ENCODE measurements at regions not wholly inside any gene's neighbourhood (a gene's known extent, or its start where the extent isn't known, plus 50 kb on each side); places are given as distances from the start of the nearest gene placed in this dataset.

DNA sequence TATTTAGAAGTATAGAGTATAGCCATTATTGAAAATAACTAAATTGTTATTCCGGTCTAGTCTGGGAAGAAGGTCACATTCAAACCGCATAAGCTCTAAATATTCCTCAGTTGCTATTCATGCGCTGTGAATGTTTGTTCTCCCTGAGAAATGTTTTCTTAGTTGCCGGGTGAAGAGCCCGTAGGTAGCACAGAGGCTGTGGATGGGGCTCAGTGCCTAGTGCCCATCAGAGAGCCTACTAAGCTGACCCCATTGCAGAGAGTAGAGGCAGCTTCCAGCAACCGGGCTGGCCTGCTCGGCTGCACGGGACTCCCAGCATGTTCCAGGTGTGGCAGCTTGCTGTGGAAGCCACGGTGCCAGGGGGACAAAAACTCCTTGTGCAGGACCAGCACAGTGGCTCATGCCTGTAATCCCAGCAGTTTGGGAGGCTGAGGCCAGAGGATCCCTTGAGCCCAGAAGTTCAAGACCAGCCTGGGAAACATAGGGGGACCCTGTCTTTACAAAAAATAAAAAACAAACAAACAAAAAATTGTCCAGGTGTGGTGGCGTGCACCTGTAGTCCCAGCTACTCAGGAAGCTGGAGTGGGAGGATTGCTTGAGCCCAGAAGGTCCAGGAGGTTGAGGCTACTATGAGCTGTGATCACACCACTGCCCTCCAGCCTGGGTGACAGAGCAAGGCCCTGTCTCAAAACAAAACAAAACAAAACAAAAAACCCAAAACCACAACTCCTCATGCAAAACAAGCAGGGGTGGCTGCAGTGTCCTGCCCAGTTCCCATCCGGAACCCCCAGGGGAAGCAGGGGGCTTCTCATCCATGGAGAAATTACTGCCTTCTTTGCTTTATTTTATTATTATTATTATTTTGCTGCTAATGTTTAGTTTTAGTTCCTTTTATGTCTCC lies 82.5 kb downstream of the KCTD15 start:
- H3K36me3 ChIP-seq (ENCODE audit: control insufficient read depth in 5 of 5, insufficient read depth in 5 of 5, low read length in 5 of 5), result no peaks in the 10 kb centered on the region
- H3K27me3 ChIP-seq (ENCODE audit: control insufficient read depth in 5 of 5, insufficient read depth in 4 of 5, low read length in 5 of 5), result peaks cover 0 to 7% (median 5%) of the 10 kb centered on the region in 5 donors
- H3K9me3 ChIP-seq (ENCODE audit: control insufficient read depth in 5 of 5, low read length in 5 of 5), result peaks cover 0 to 3% (median 0%) of the 10 kb centered on the region in 5 donors
- H3K27ac ChIP-seq (ENCODE audit: low read depth, low read length), result no peak overlapping the region
- no peak overlapping the region for H3K4me3 ChIP-seq (ENCODE audit: low read depth in 1 of 5, low read length in 5 of 5)
- peaks cover 0 to 21% (median 4%) of the 10 kb centered on the region in 5 donors for H3K4me1 ChIP-seq (ENCODE audit: control insufficient read depth in 5 of 5, insufficient read depth in 5 of 5, low read length in 5 of 5)
- H3K9ac ChIP-seq (ENCODE audit: low read length in 5 of 5), result no peak overlapping the region

DNA sequence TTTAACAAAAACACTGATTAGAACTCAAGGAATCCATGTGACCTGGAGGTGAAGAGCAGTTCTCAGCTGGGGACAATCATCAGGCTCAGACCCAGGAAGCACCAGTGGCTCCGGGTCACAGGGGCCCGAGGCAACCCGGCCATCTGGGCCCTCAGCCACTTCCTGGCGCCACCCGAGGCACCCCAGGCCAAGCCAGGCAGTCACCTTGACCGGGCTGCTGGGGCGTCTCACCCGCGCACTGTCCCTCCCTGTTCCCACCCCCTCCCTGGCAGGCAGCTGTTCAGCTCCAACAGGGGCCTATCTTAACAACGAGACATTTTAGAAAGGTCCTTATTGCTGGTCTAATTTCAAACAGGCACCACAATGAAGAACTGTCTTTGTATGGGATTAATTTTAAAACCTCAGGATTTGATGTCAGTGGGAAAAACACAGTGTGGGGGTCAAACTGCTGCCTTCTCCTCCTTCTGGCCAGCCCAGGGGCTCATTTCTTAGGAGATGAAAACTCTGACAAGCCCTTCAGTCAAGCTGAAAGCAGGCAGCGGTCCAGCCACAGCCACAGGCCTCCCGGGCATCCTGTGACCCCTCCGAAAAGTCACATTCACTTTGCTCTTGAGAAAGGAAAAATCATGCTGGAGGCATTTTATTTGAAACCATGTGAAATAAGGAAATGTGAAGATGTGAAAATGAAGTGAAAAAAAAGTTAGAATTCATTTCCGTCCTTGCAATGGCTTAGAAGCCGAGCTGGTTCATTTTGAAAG lies 83.3 kb downstream of the KCTD15 start:
- H3K36me3 ChIP-seq (ENCODE audit: control insufficient read depth in 5 of 5, insufficient read depth in 5 of 5, low read length in 5 of 5), result no peaks in the 10 kb centered on the region
- peaks cover 0 to 3% (median 0%) of the 10 kb centered on the region in 5 donors for H3K9me3 ChIP-seq (ENCODE audit: control insufficient read depth in 5 of 5, low read length in 5 of 5)
- H3K27ac ChIP-seq (ENCODE audit: low read depth, low read length), result peak overlapping the region; percentile 44
- peaks cover 0 to 7% (median 6%) of the 10 kb centered on the region in 5 donors for H3K27me3 ChIP-seq (ENCODE audit: control insufficient read depth in 5 of 5, insufficient read depth in 4 of 5, low read length in 5 of 5)
- H3K4me3 ChIP-seq (ENCODE audit: low read depth in 1 of 5, low read length in 5 of 5), result no peak overlapping the region
- H3K4me1 ChIP-seq (ENCODE audit: control insufficient read depth in 5 of 5, insufficient read depth in 5 of 5, low read length in 5 of 5), result peaks cover 0 to 25% (median 4%) of the 10 kb centered on the region in 5 donors
- H3K9ac ChIP-seq (ENCODE audit: low read length in 5 of 5), result peak overlapping the region in 1 of 5 donors; percentile 21

DNA sequence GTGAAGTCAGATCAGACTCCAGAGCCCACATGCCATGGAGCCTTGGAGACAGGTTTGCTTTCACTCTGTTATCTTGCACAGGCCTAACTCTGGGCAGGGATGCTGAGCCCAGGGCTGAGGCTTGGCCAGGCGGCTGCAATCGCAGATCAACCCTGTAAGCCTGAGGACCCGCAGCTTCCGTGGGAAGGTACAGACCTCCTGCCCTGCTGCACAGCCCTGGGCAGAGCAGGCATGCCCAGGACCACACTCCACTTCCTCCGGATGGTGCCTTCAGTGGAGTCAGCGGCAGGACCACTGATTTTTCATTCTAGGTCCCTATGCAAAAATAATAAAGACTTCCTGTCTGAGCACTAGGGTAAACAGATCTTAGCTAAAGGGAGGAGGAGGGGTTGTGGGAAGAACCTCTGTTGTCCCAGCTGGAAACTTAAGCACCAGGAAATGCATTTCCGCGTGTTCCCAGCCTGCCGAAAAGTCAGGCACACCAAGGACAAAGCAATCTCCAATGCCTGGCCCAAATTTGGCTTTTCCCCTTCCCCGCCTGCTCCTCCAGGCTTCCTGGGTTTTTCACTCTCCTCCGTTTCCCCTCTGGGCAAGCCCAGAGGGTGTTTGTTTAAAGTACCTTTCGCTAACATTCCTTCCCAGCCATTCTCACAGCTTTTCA lies 87.3 kb downstream of the KCTD15 start:
- peak overlapping the region in 2 of 5 donors; percentile 27 to 53 for H3K4me3 ChIP-seq (ENCODE audit: low read depth in 1 of 5, low read length in 5 of 5)
- peaks cover 0 to 25% (median 4%) of the 10 kb centered on the region in 5 donors for H3K4me1 ChIP-seq (ENCODE audit: control insufficient read depth in 5 of 5, insufficient read depth in 5 of 5, low read length in 5 of 5)
- peak overlapping the region; percentile 11 for H3K27ac ChIP-seq (ENCODE audit: low read depth, low read length)
- H3K36me3 ChIP-seq (ENCODE audit: control insufficient read depth in 5 of 5, insufficient read depth in 5 of 5, low read length in 5 of 5), result no peaks in the 10 kb centered on the region
- H3K9me3 ChIP-seq (ENCODE audit: control insufficient read depth in 5 of 5, low read length in 5 of 5), result peaks cover 0 to 3% (median 0%) of the 10 kb centered on the region in 5 donors
- peak overlapping the region in 1 of 5 donors; percentile 13 for H3K9ac ChIP-seq (ENCODE audit: low read length in 5 of 5)
- peaks cover 0 to 13% (median 6%) of the 10 kb centered on the region in 5 donors for H3K27me3 ChIP-seq (ENCODE audit: control insufficient read depth in 5 of 5, insufficient read depth in 4 of 5, low read length in 5 of 5)

DNA sequence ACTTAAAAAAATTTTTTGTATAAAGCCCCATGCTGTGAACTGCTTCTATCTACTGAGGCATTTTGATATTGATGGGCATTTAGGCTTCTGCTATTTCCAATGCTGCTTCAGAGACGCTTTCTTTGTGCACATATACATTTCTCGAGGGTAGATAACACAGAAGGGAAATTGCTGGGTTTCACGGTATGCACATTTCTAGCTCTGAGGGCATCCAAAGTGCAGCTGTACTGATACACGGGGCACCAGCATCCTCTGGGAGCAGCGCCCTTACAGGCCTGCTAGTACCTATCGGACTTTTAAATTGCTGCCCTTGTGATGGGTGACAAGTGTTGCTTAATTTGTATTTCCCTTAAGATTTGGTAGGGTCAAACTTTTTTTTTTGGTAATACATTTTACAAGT lies 88.6 kb downstream of the KCTD15 start:
- Histone ChIP-seq H3K4me3 (ENCODE audit: low read depth in 1 of 5, low read length in 5 of 5) (no peak overlapping the region), H3K9me3 (ENCODE audit: control insufficient read depth in 5 of 5, low read length in 5 of 5) (peaks cover 0 to 3% (median 0%) of the 10 kb centered on the region in 5 donors), H3K36me3 (ENCODE audit: control insufficient read depth in 5 of 5, insufficient read depth in 5 of 5, low read length in 5 of 5) (no peaks in the 10 kb centered on the region), H3K9ac (ENCODE audit: low read length in 5 of 5) (no peak overlapping the region), H3K27me3 (ENCODE audit: control insufficient read depth in 5 of 5, insufficient read depth in 4 of 5, low read length in 5 of 5) (peaks cover 0 to 13% (median 6%) of the 10 kb centered on the region in 5 donors), H3K4me1 (ENCODE audit: control insufficient read depth in 5 of 5, insufficient read depth in 5 of 5, low read length in 5 of 5) (peaks cover 0 to 12% (median under 1%) of the 10 kb centered on the region in 5 donors), H3K27ac (ENCODE audit: low read depth, low read length) (no peak overlapping the region)

DNA sequence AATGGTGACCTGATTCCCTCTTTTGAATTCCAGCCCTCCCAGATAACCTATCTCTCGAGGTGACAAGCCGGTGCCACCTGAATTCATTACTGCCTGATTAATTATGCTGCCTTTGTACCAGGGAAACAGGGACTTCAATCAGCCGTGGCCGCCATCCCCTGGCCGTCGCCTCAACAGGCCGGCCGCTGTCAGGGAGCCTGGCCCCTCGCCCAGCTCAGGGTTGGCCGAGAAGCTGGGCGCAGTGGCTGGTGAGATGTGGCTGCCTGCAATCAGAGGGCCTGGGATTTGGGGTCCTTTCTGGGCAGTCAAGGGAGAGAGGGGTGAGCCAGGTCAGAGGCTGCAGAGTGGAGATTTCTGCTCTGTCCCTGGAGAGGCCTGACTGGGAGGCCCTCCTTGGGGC lies 91.2 kb downstream of the KCTD15 start:
- no peak overlapping the region for H3K27ac ChIP-seq (ENCODE audit: low read depth, low read length)
- H3K4me3 ChIP-seq (ENCODE audit: low read depth in 1 of 5, low read length in 5 of 5), result no peak overlapping the region
- H3K27me3 ChIP-seq (ENCODE audit: control insufficient read depth in 5 of 5, insufficient read depth in 4 of 5, low read length in 5 of 5), result peaks cover 0 to 13% (median 6%) of the 10 kb centered on the region in 5 donors
- peaks cover 0 to 12% (median 0%) of the 10 kb centered on the region in 5 donors for H3K4me1 ChIP-seq (ENCODE audit: control insufficient read depth in 5 of 5, insufficient read depth in 5 of 5, low read length in 5 of 5)
- H3K9ac ChIP-seq (ENCODE audit: low read length in 5 of 5), result no peak overlapping the region
- H3K36me3 ChIP-seq (ENCODE audit: control insufficient read depth in 5 of 5, insufficient read depth in 5 of 5, low read length in 5 of 5), result no peaks in the 10 kb centered on the region
- peaks cover 0 to 3% (median 0%) of the 10 kb centered on the region in 5 donors for H3K9me3 ChIP-seq (ENCODE audit: control insufficient read depth in 5 of 5, low read length in 5 of 5)

GRCh38 chr19:33888665-33889064 lies 92.0 kb downstream of the KCTD15 start:
- Histone ChIP-seq H3K27me3 (ENCODE audit: control insufficient read depth in 5 of 5, insufficient read depth in 4 of 5, low read length in 5 of 5) (peaks cover 0 to 12% (median 6%) of the 10 kb centered on the region in 5 donors), H3K36me3 (ENCODE audit: control insufficient read depth in 5 of 5, insufficient read depth in 5 of 5, low read length in 5 of 5) (no peaks in the 10 kb centered on the region), H3K9me3 (ENCODE audit: control insufficient read depth in 5 of 5, low read length in 5 of 5) (peaks cover 0 to 2% (median 0%) of the 10 kb centered on the region in 5 donors), H3K27ac (ENCODE audit: low read depth, low read length) (no peak overlapping the region), H3K4me1 (ENCODE audit: control insufficient read depth in 5 of 5, insufficient read depth in 5 of 5, low read length in 5 of 5) (peaks cover 0 to 9% (median 0%) of the 10 kb centered on the region in 5 donors), H3K4me3 (ENCODE audit: low read depth in 1 of 5, low read length in 5 of 5) (no peak overlapping the region), H3K9ac (ENCODE audit: low read length in 5 of 5) (no peak overlapping the region)

DNA sequence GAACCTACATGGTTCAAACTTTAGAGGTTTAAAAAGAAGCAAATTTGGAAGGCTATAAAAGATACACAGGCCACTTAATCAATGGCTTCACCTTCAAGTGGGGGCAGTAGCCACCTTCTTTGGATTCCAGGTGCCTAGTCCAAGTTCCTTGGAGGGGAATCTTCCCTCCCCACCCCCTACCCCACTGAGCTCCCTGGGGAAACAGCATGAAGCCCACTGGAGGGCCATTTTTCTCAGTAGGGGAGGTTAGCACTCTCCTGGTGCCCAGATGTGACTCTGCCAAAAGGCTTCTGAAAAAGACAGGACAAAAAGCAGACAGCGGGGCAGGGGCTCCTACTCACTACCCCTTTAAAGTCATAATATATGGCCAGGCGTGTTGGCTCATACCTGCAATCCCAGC lies 93.9 kb downstream of the KCTD15 start:
- no peak overlapping the region for H3K9ac ChIP-seq (ENCODE audit: low read length in 5 of 5)
- H3K4me1 ChIP-seq (ENCODE audit: control insufficient read depth in 5 of 5, insufficient read depth in 5 of 5, low read length in 5 of 5), result no peaks in the 10 kb centered on the region
- no peak overlapping the region for H3K27ac ChIP-seq (ENCODE audit: low read depth, low read length)
- H3K27me3 ChIP-seq (ENCODE audit: control insufficient read depth in 5 of 5, insufficient read depth in 4 of 5, low read length in 5 of 5), result peaks cover 0 to 15% (median 2%) of the 10 kb centered on the region in 5 donors
- no peaks in the 10 kb centered on the region for H3K36me3 ChIP-seq (ENCODE audit: control insufficient read depth in 5 of 5, insufficient read depth in 5 of 5, low read length in 5 of 5)
- H3K4me3 ChIP-seq (ENCODE audit: low read depth in 1 of 5, low read length in 5 of 5), result no peak overlapping the region
- no peaks in the 10 kb centered on the region for H3K9me3 ChIP-seq (ENCODE audit: control insufficient read depth in 5 of 5, low read length in 5 of 5)

GRCh38 chr19:33891773-33892172 lies 95.1 kb downstream of the KCTD15 start:
- Histone ChIP-seq H3K4me1 (ENCODE audit: control insufficient read depth in 5 of 5, insufficient read depth in 5 of 5, low read length in 5 of 5) (no peaks in the 10 kb centered on the region), H3K9ac (ENCODE audit: low read length in 5 of 5) (no peak overlapping the region), H3K4me3 (ENCODE audit: low read depth in 1 of 5, low read length in 5 of 5) (no peak overlapping the region), H3K27me3 (ENCODE audit: control insufficient read depth in 5 of 5, insufficient read depth in 4 of 5, low read length in 5 of 5) (peaks cover 0 to 15% (median 2%) of the 10 kb centered on the region in 5 donors), H3K36me3 (ENCODE audit: control insufficient read depth in 5 of 5, insufficient read depth in 5 of 5, low read length in 5 of 5) (no peaks in the 10 kb centered on the region), H3K27ac (ENCODE audit: low read depth, low read length) (no peak overlapping the region), H3K9me3 (ENCODE audit: control insufficient read depth in 5 of 5, low read length in 5 of 5) (no peaks in the 10 kb centered on the region)

GRCh38 chr19:33894787-33895186 lies 98.1 kb downstream of the KCTD15 start:
- H3K4me3 ChIP-seq (ENCODE audit: low read depth in 1 of 5, low read length in 5 of 5), result no peak overlapping the region
- no peak overlapping the region for H3K9ac ChIP-seq (ENCODE audit: low read length in 5 of 5)
- H3K36me3 ChIP-seq (ENCODE audit: control insufficient read depth in 5 of 5, insufficient read depth in 5 of 5, low read length in 5 of 5), result no peaks in the 10 kb centered on the region
- H3K4me1 ChIP-seq (ENCODE audit: control insufficient read depth in 5 of 5, insufficient read depth in 5 of 5, low read length in 5 of 5), result no peaks in the 10 kb centered on the region
- H3K27ac ChIP-seq (ENCODE audit: low read depth, low read length), result no peak overlapping the region
- H3K9me3 ChIP-seq (ENCODE audit: control insufficient read depth in 5 of 5, low read length in 5 of 5), result peaks cover 7 to 18% (median 11%) of the 10 kb centered on the region in 5 donors
- H3K27me3 ChIP-seq (ENCODE audit: control insufficient read depth in 5 of 5, insufficient read depth in 4 of 5, low read length in 5 of 5), result peaks cover 0 to 11% (median 2%) of the 10 kb centered on the region in 5 donors
